Adrenal gland (tissue), 9 donors: ENCODE measurements at regions not wholly inside any gene's neighbourhood (a gene's known extent, or its start where the extent isn't known, plus 50 kb on each side); places are given as distances from the start of the nearest gene placed in this dataset.

Experiments used
- DNase-seq, 7 donors: peaks; one replicate each; pipeline ENCODE4 v3.0.0-alpha.2; 2019 to 2020
- H3K27ac ChIP-seq, 5 donors: fragments of 200-600 bp; sonication (generic) in 4 of 5; 1 replicate in 3 of 5; 2 replicates in 2 of 5; pipeline versions ENCODE4 v1.5.1 to v1.8.0; 2016 to 2020; ENCODE audit warnings: mild to moderate bottlenecking in 1 of 5
- H3K27me3 ChIP-seq: fragments of 200-600 bp; 2 replicates; pipeline ENCODE4 v1.8.0; 2021
- H3K36me3 ChIP-seq, 2 donors: fragments of 200-600 bp; replicated peaks in 1 of 2; 1 replicate in 1 of 2; 2 replicates in 1 of 2; pipeline versions ENCODE4 v1.5.1 to v1.8.0; 2018 to 2022
- H3K4me1 ChIP-seq, 2 donors: fragments of 200-600 bp; replicated peaks in 1 of 2; 1 replicate in 1 of 2; 2 replicates in 1 of 2; pipeline versions ENCODE4 v1.5.1 to v1.8.0; 2018 to 2021
- H3K4me3 ChIP-seq, 4 donors: fragments of 200-600 bp; sonication (generic) in 3 of 4; one replicate each; pipeline ENCODE4 v1.5.1; 2016 to 2018
- H3K9me3 ChIP-seq, 3 donors: fragments of 200-600 bp; sonication (generic) in 1 of 3; replicated peaks in 1 of 3; 1 replicate in 2 of 3; 2 replicates in 1 of 3; pipeline versions ENCODE4 v1.5.1 to v1.8.0; 2016 to 2021
- CTCF ChIP-seq, 6 experiments: fragments of 450-650 bp in 4 of 6; fragments of 200-600 bp in 2 of 6; sonication (generic) in 1 of 6; IDR thresholded peaks; 1 replicate in 5 of 6; 2 replicates in 1 of 6; pipeline versions ENCODE4 v1.5.1 to v1.8.0; 2016 to 2021; ENCODE audit warnings: antibody characterized with exemption in 6 of 6, mild to moderate bottlenecking in 2 of 6, moderate library complexity in 1 of 6
- POLR2A ChIP-seq, 2 donors: fragments of 450-650 bp; IDR thresholded peaks; one replicate each; pipeline ENCODE4 v1.6.1; 2017; ENCODE audit warnings: antibody characterized with exemption in 2 of 2, mild to moderate bottlenecking in 2 of 2, moderate library complexity in 1 of 2
- WGBS, 4 donors: extraction: QIAGEN DNeasy Blood & Tissue Kit in 2 of 4; methylation state at CpG; one replicate each; pipeline versions ENCODE4 v1.1.5 to v1.1.7; 2013 to 2017; 5-methylcytosine and 5-hydroxymethylcytosine counted together
- intact Hi-C, 2 donors: fragments of 100-400 bp; cut with DNase I; formaldehyde crosslinking; loops; one replicate each; pipeline versions ENCODE4 v1.14.1 to v1.15.0; 2022 to 2023
- donor health status: healthy with polysubstance abuse.
- donor health status: Bipolar disorder and iron deficiency.
- donor health status: DM: yes; HTN: yes; CAD: no.
- donor health status: DM: no; HTN: no; CAD: no.
- donor health status: DM: no; HTN: no; CAD: no.

DNA sequence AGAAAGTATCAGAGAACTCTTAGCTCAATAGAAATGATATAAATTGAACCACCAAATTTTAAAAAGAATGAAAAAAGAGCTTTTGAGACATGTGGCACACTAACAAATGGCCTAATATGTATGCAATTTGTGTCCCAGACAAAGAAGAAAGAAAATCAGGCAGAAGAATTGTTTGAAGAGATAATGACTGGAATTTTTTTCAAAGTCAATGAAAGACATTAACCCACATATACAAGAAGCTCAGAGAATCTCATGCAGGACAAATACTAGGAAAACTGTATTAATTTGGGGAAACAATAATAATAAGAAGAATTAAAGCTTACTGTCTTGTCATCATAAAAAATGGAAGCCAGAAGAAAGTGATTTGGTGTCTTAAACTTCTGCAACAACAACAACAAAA is 304.1 kb upstream of the RND3 start:
- DNase-seq, result no peak
- no peaks in the 10 kb centered on the region for H3K27me3 ChIP-seq
- H3K36me3 ChIP-seq, result no peaks in the 10 kb centered on the region
- peaks cover 0 to 5% (median 0%) of the 10 kb centered on the region in 3 donors for H3K9me3 ChIP-seq
- no peaks in the 10 kb centered on the region for H3K4me1 ChIP-seq
- no peak overlapping the region for H3K4me3 ChIP-seq
- intact Hi-C loops, result no loop called here
- TF ChIP-seq CTCF (IDR thresholded peaks at IDR 0.05) (no peak), POLR2A (IDR thresholded peaks at IDR 0.05) (no peak)
- H3K27ac ChIP-seq, result no peak overlapping the region

- no peaks in the 10 kb centered on the region for H3K4me1 ChIP-seq
- H3K27ac ChIP-seq, result no peak overlapping the region
- H3K9me3 ChIP-seq, result peaks cover 0 to 5% (median 0%) of the 10 kb centered on the region in 3 donors
- TF ChIP-seq CTCF (IDR thresholded peaks at IDR 0.05), result no peak
- TF ChIP-seq POLR2A (IDR thresholded peaks at IDR 0.05), result no peak
- no peaks in the 10 kb centered on the region for H3K27me3 ChIP-seq
- H3K36me3 ChIP-seq, result no peaks in the 10 kb centered on the region
- H3K4me3 ChIP-seq, result no peak overlapping the region
- intact Hi-C loops, result no loop called here
- 80 to 92% (median 87%) methylated on average over 2 of the region's 2 CpGs for WGBS, 4 donors
- no peak for DNase-seq
Observed at GRCh38 chr2:150789376-150789905, 302.0 kb upstream of the RND3 start.

- Histone ChIP-seq H3K9me3 (peaks cover 0 to 5% (median 0%) of the 10 kb centered on the region in 3 donors), H3K4me1 (no peaks in the 10 kb centered on the region), H3K27me3 (no peaks in the 10 kb centered on the region), H3K36me3 (no peaks in the 10 kb centered on the region), H3K4me3 (no peak overlapping the region), H3K27ac (no peak overlapping the region)
- WGBS, 4 donors, result 87 to 96% (median 94%) methylated on average over 3 of the region's 3 CpGs
- intact Hi-C loops, result no loop called here
- DNase-seq, result no peak
- no peak for TF ChIP-seq POLR2A (IDR thresholded peaks at IDR 0.05)
- no peak for TF ChIP-seq CTCF (IDR thresholded peaks at IDR 0.05)
Observed at GRCh38 chr2:150788426-150789140, 301.1 kb upstream of the RND3 start.

DNA sequence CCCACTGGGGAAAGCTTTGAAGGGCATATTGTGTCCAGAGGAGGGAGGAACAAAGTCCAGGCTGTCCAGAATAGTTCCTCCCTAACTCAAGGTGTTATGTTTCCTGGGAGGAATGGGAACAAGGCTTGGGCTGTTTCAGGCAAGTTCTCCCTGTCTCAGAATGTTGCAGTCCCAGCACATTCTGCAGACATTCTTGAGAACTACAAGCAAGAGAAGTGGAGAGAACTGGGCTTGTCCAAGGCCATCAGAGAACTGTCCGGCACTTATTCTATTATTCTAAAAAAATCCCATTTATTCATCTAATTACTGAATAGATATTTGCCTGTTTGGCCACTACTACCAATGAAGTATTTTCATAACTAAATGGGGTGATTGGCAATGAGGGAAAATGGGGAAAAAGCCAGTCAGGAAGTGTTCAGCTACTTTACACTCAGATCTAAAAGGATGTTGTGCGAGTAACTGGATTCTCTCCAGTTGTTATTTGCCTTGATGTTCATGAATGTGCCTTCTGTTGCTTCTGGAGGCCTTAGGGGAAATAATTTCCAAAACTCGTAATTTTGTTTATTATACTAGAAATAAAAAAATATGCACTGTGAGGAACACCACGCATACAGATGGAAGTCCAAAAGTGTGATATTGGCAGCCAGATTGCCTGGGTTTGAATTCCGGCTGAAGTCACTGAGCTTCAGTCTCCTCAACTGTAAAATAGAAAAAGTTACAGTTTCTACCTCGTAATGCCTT is 300.1 kb upstream of the RND3 start:
- intact Hi-C loops, result no loop called here
- 71 to 81% (median 78%) methylated on average over 6 of the region's 6 CpGs for WGBS, 4 donors
- Histone ChIP-seq H3K9me3 (peaks cover 0 to 5% (median 0%) of the 10 kb centered on the region in 3 donors), H3K27ac (peak overlapping the region in 1 of 5 donors; percentile 15), H3K4me1 (no peaks in the 10 kb centered on the region), H3K36me3 (no peaks in the 10 kb centered on the region), H3K27me3 (no peaks in the 10 kb centered on the region), H3K4me3 (no peak overlapping the region)
- no peak for TF ChIP-seq POLR2A (IDR thresholded peaks at IDR 0.05)
- no peak for TF ChIP-seq CTCF (IDR thresholded peaks at IDR 0.05)
- no peak for DNase-seq
